ENCODE measurements at regions not wholly inside any gene's neighbourhood (a gene's known extent, or its start where the extent isn't known, plus 50 kb on each side); places are given as distances from the start of the nearest gene placed in this dataset.

DNA sequence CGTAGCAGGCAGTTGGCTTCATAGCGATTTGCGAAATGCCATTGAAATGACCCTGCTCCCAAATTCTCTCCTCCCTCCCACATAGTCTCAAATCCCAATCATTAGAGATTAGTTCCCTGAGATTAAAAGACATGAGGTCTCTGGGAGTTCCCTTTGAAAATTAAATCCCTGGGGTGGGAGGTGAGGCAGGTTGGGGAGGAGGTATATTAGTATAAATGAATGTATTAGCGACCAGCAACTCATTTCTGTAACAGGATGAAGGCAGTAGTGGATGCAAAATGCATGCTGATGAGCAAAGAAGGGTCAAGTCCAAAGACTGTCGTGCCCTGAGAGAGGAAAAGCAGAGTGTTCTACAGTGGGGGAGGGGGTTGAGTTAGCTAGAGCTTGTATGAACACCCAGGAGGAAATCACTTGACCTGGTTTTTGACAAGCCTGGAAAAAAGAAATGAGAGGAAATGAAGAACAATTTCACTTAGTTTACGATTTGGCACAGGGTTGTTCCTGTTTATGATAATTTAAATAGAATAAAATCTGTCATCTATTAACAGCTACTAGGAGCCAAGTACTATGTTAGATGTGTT lies 79.6 kb upstream of the MTPN start:
- H2BK12ac ChIP-seq (ENCODE audit: insufficient read length, low read depth, low read length): no peak overlapping the region
- no peaks in the 10 kb centered on the region for H3K27me3 Mint-ChIP-seq (ENCODE audit: low read depth)
- no peaks in the 10 kb centered on the region for H4K20me1 ChIP-seq (ENCODE audit: control insufficient read depth, insufficient read depth, insufficient read length)
- H3K27ac Mint-ChIP-seq: no peak overlapping the region
- H3K9me3 ChIP-seq (ENCODE audit: control insufficient read depth, low read depth, low read length): no peaks in the 10 kb centered on the region
- no peak overlapping the region for H4K91ac ChIP-seq (ENCODE audit: insufficient read length, low read depth, low read length)
- no peaks in the 10 kb centered on the region for H3K4me1 ChIP-seq (ENCODE audit: insufficient read depth, low read length)
- no peak overlapping the region for H3K23ac ChIP-seq (ENCODE audit: insufficient read length, low read depth, low read length)
- H3K4ac ChIP-seq (ENCODE audit: low read depth, low read length): no peak overlapping the region
- no peak overlapping the region for H3K9ac ChIP-seq (ENCODE audit: extremely low read depth, insufficient read length, low read length)
- H3K4me1 Mint-ChIP-seq: peaks cover under 1 to 4% of the 10 kb centered on the region in 2 experiments; a peak in 2 of 4 replicates
- H3K27me3 ChIP-seq (ENCODE audit: insufficient read depth, low read length): no peaks in the 10 kb centered on the region
- no peak overlapping the region for H3T11ph ChIP-seq (ENCODE audit: low read length)
- no peak overlapping the region for H4K5ac ChIP-seq (ENCODE audit: insufficient read length, low read depth, low read length)
- no peak overlapping the region for H2AK5ac ChIP-seq (ENCODE audit: insufficient read length, low read length)
- H2BK15ac ChIP-seq (ENCODE audit: low read depth, low read length): no peak overlapping the region
- no peak overlapping the region for H3K27ac ChIP-seq (ENCODE audit: insufficient read length, low read depth, low read length)
- no peak overlapping the region for H3K4me2 ChIP-seq (ENCODE audit: insufficient read depth, insufficient read length, low read length)
- H3K79me2 ChIP-seq (ENCODE audit: insufficient read depth, low read length): no peaks in the 10 kb centered on the region
- no peak overlapping the region for H2AFZ ChIP-seq (ENCODE audit: low read length)
- H3K79me1 ChIP-seq (ENCODE audit: insufficient read depth, low read depth, low read length, poor library complexity, severe bottlenecking): no peaks in the 10 kb centered on the region
- no peak overlapping the region for H3K18ac ChIP-seq (ENCODE audit: insufficient read length, low read depth, low read length)
- no peak overlapping the region for H3K14ac ChIP-seq (ENCODE audit: insufficient read depth, low read length)
- no peaks in the 10 kb centered on the region for H3K36me3 Mint-ChIP-seq (ENCODE audit: insufficient read depth in 1 of 3, low read depth in 3 of 3)
- no peak overlapping the region for H3K4me3 Mint-ChIP-seq
- no peak overlapping the region for H2BK5ac ChIP-seq (ENCODE audit: insufficient read length, low read length)
- no CpG with 5 or more reads among the region's 6 CpGs for WGBS (ENCODE audit: extremely low coverage, insufficient read length, low lambda C conversion rate)
- DNase-seq: no peak
- TF ChIP-seq, protein P1, sequence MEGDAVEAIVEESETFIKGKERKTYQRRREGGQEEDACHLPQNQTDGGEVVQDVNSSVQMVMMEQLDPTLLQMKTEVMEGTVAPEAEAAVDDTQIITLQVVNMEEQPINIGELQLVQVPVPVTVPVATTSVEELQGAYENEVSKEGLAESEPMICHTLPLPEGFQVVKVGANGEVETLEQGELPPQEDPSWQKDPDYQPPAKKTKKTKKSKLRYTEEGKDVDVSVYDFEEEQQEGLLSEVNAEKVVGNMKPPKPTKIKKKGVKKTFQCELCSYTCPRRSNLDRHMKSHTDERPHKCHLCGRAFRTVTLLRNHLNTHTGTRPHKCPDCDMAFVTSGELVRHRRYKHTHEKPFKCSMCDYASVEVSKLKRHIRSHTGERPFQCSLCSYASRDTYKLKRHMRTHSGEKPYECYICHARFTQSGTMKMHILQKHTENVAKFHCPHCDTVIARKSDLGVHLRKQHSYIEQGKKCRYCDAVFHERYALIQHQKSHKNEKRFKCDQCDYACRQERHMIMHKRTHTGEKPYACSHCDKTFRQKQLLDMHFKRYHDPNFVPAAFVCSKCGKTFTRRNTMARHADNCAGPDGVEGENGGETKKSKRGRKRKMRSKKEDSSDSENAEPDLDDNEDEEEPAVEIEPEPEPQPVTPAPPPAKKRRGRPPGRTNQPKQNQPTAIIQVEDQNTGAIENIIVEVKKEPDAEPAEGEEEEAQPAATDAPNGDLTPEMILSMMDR (conservative IDR thresholded peaks at IDR 0.05): no peak
- H3K23me2 ChIP-seq (ENCODE audit: insufficient read length, low read depth, low read length, poor library complexity, severe bottlenecking): no peaks in the 10 kb centered on the region
- H4K8ac ChIP-seq (replicated peaks; ENCODE audit: insufficient read length, low read depth, low read length): no peak overlapping the region
- no peaks in the 10 kb centered on the region for H3K9me3 Mint-ChIP-seq
- no peak overlapping the region for H3K56ac ChIP-seq (ENCODE audit: insufficient read length, low read depth, low read length)
- no peak overlapping the region for H2BK20ac ChIP-seq (ENCODE audit: low read depth, low read length, poor library complexity, severe bottlenecking)
- H2BK120ac ChIP-seq (ENCODE audit: low read depth, low read length, poor library complexity, severe bottlenecking): no peak overlapping the region
